Esophagus (tissue), 2 donors: ENCODE measurements at regions not wholly inside any gene's neighbourhood (a gene's known extent, or its start where the extent isn't known, plus 50 kb on each side); places are given as distances from the start of the nearest gene placed in this dataset.
A peak's percentile ranks its signal among the peaks of the same experiment; 100 is the strongest.

Source experiments
- H3K27ac ChIP-seq, 2 donors: one replicate each; pipeline ENCODE4 v1.5.1; 2013; ENCODE audit warnings: low read depth in 2 of 2, mild to moderate bottlenecking in 2 of 2, inconsistent platforms in 1 of 2, low read length in 1 of 2, moderate library complexity in 1 of 2
- H3K27me3 ChIP-seq, 2 donors: one replicate each; pipeline ENCODE4 v1.6.1; 2013; ENCODE audit warnings: low read length in 2 of 2, control low read depth in 1 of 2, mild to moderate bottlenecking in 1 of 2; ENCODE audit not compliant: insufficient read depth in 2 of 2, control insufficient read depth in 1 of 2
- H3K36me3 ChIP-seq, 2 donors: one replicate each; pipeline ENCODE4 v1.6.1; 2013; ENCODE audit warnings: low read length in 1 of 2; ENCODE audit not compliant: control insufficient read depth in 2 of 2, insufficient read depth in 2 of 2
- H3K4me1 ChIP-seq, 2 donors: one replicate each; pipeline ENCODE4 v1.6.1; 2013; ENCODE audit warnings: low read length in 1 of 2; ENCODE audit not compliant: control insufficient read depth in 2 of 2, insufficient read depth in 2 of 2
- H3K4me3 ChIP-seq, 2 donors: one replicate each; pipeline ENCODE4 v1.5.1; 2013; ENCODE audit warnings: low read length in 2 of 2, mild to moderate bottlenecking in 2 of 2, low read depth in 1 of 2, moderate library complexity in 1 of 2
- H3K9me3 ChIP-seq, 2 donors: one replicate each; pipeline ENCODE4 v1.6.1; 2013; ENCODE audit warnings: mild to moderate bottlenecking in 2 of 2, low read depth in 1 of 2, low read length in 1 of 2, moderate library complexity in 1 of 2; ENCODE audit not compliant: control insufficient read depth in 2 of 2, insufficient read depth in 1 of 2
- WGBS, 2 donors: extraction: QIAGEN DNeasy Blood & Tissue Kit; methylation state at CpG; one replicate each; pipeline ENCODE4 v1.1.7; 2013; 5-methylcytosine and 5-hydroxymethylcytosine counted together
- donor health status: healthy with polysubstance abuse.
- donor health status: Bipolar disorder and iron deficiency.

DNA sequence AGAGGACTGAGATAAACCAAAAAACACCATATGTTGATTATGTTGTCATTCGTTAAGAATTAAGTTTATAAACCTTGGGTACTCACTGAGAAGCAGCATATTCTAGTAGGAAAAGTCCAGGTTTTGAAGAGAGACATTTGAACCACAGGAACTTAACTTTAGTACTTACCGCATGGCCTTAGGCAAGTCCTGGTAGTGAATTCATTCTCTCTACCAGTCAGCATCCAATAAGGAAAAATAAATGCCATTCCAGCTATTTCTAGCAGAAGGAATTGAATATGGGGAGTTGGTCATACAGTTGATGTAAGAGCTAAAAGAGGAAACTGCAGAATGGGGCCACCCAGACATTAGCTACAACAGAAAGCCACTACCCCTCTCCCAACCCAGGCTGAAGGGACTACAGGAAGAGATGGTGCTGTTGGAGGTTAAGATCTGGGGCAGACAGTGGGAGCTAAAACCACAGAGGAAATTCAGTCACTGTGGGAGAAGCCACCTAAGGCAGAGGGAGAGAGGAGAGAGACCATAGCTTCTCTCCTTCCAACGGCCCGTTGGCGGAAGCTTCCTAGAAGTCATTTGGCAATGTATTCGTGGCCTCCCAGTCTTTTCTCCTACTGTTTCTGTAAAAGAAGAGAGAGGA, 133.8 kb upstream of the RARB start:
- no peak overlapping the region for H3K4me3 ChIP-seq
- H3K36me3 ChIP-seq = no peaks in the 10 kb centered on the region
- H3K4me1 ChIP-seq = no peaks in the 10 kb centered on the region
- H3K27me3 ChIP-seq = no peaks in the 10 kb centered on the region
- peak overlapping the region; percentile 50 to 78 for H3K27ac ChIP-seq
- 78 to 81% methylated on average over 6 of the region's 6 CpGs for WGBS, 2 donors
- no peaks in the 10 kb centered on the region for H3K9me3 ChIP-seq

DNA sequence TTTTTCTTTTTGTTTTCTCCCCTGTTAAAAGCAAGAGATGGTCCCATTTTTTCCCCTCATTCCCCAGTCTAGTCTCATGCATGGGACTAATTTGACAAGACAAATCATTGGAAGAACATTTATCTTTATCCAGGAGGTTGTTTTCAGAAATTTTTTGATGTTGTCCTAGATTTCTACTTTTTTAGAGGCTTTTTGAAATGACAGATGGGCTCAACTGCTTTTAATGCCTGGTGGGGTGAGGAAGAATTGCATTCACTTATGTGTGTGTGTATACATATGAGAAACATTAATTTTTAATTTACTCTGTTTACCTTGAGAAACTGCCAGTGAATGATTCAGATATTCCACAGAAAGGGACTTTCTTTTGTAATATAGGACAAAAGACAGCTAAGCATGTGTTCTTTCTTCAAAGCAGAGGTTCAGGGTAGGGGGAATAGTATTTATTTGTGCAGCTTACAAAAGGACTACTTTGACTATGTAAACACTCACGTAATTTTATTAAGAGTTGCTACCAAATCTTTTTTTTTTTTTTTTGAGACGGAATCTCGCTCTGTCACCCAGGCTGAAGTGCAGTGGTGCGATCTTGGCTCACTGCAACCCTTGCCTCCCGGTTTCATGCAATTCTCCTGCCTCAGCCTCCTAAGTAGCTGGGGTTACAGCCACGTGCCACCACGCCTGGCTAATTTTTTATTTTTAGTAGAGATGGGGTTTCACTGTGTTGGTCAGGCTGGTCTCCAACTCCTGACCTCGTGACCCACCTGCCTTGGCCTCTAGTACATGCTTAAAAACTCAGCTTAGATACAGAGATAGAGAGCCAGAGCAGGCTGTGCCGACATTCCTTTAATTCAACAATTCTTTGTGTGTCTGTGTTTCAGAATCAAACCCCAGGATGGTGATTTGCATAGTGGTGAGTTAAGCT, 130.1 kb upstream of the RARB start:
- Histone ChIP-seq H3K9me3 (no peaks in the 10 kb centered on the region), H3K36me3 (no peaks in the 10 kb centered on the region)
- WGBS, 2 donors = 72 to 79% methylated on average over 9 of the region's 9 CpGs

DNA sequence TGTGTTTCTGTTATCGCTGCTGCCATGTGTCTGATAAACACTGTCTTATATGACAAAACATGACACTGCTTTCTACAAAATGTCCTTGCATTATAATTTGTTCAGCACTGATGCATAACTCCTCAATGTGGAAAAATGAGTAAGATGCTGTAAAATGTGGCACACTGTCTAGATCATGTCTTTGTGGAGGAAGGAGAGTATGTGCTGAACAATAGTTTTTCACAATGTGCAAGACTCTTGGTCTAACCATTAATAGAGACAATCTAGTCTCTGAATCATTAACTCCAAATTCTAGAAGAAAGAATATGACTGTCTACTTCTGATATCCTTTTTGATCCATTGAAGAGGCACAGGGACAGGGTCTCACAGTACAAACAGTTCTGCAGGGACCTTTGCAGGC, 127.9 kb upstream of the RARB start:
- 92 to 96% methylated on average over 1 of the region's 1 CpG for WGBS, 2 donors
- H3K27ac ChIP-seq = no peak overlapping the region

More for the DNA sequence above, 130.1 kb upstream of the RARB start:
- Histone ChIP-seq H3K27me3 (no peaks in the 10 kb centered on the region), H3K4me1 (no peaks in the 10 kb centered on the region), H3K4me3 (no peak overlapping the region), H3K27ac (no peak overlapping the region)

DNA sequence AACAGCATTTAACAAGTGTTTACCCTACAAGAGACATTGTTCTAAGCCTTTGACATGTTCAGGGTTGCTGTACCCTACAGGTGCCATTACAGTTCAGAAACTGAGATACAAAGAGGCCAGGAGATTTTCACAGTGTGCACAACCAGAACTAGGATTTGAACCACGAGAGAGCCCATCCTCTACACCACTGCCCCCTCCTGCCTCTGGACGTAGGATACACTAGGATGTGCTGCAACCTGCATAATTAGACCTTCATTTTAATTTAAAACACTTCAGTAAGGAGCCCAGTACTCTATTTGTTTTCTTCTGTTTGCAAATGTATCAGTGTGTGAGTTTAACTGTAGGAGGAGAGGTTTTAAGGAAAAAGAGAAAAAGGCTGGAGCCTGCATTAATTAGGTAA, 123.1 kb upstream of the RARB start:
- no peak overlapping the region for H3K4me3 ChIP-seq
- 72 to 80% methylated on average over 2 of the region's 2 CpGs for WGBS, 2 donors
- no peaks in the 10 kb centered on the region for H3K4me1 ChIP-seq
- no peaks in the 10 kb centered on the region for H3K9me3 ChIP-seq
- no peaks in the 10 kb centered on the region for H3K36me3 ChIP-seq
- H3K27ac ChIP-seq = no peak overlapping the region
- no peaks in the 10 kb centered on the region for H3K27me3 ChIP-seq

More for the DNA sequence above, 127.9 kb upstream of the RARB start:
- Histone ChIP-seq H3K36me3 (no peaks in the 10 kb centered on the region), H3K4me1 (no peaks in the 10 kb centered on the region), H3K9me3 (no peaks in the 10 kb centered on the region), H3K4me3 (no peak overlapping the region), H3K27me3 (no peaks in the 10 kb centered on the region)

DNA sequence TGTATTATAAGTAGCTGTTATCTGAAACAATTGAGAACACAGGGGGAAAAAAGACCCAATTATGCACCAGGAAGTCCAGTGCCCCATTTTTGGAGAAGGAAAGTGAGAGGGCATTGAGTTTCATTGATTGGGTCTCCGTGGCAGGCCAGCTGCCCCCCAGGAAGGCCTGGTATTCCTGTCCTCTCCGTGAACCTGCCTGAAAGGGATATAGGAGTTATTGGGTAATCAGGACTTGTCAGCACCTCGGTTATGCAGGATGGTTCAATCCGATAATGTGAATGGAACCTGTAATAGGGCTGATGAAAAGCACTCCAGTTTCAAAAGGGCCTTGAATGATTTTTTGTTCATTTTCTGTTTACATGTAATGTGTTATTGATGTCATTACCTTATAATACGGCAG, 122.0 kb upstream of the RARB start:
- Histone ChIP-seq H3K4me1 (no peaks in the 10 kb centered on the region), H3K27me3 (no peaks in the 10 kb centered on the region), H3K27ac (no peak overlapping the region), H3K36me3 (no peaks in the 10 kb centered on the region), H3K4me3 (no peak overlapping the region), H3K9me3 (no peaks in the 10 kb centered on the region)
- WGBS, 2 donors = 68 to 83% methylated on average over 5 of the region's 5 CpGs

DNA sequence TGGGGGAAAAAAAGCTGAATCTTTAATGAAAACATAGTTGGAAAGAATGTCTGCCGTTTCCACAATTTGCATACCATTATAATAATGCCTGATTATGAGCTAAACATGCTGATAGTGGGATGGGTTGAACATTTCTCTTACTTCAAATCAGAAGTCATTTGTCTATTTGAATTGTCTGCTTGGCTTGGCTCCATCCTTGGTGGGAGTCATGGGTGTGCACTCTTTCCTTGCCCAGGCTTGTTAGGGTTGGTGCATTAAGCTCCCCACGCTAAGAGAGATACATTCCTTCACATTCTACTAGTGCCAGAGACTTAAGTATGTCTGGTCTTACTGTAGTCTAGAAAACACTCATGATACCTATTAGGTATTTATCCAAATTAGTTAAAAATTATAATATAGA, 121.4 kb upstream of the RARB start:
- no peak overlapping the region for H3K4me3 ChIP-seq
- no peaks in the 10 kb centered on the region for H3K9me3 ChIP-seq
- 43 to 60% methylated on average over 2 of the region's 2 CpGs for WGBS, 2 donors
- H3K27me3 ChIP-seq = no peaks in the 10 kb centered on the region
- no peaks in the 10 kb centered on the region for H3K4me1 ChIP-seq
- no peaks in the 10 kb centered on the region for H3K36me3 ChIP-seq
- no peak overlapping the region for H3K27ac ChIP-seq

DNA sequence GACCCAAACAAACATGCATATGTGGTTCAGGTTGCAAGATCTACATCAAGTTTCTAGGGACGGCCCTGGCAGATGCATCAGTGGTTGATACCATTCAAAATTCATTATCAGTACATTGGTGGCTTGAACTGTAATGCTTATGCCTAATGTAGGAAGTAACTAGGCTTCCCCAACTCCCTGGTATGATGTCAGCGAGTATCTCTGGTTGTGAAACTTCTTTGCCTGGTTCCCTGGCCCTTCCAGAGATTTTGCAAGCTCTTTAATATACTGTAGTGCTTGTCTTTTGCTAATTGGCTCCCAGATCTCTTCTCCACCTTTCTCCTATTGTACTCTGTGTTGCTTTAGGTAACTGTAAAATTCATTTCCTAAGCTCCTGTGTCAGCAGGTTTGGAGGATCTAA, 114.8 kb upstream of the RARB start:
- H3K9me3 ChIP-seq = no peaks in the 10 kb centered on the region
- H3K4me1 ChIP-seq = no peaks in the 10 kb centered on the region
- 72 to 89% methylated on average over 2 of the region's 2 CpGs for WGBS, 2 donors
- no peaks in the 10 kb centered on the region for H3K36me3 ChIP-seq
- H3K27me3 ChIP-seq = no peaks in the 10 kb centered on the region
- H3K27ac ChIP-seq = no peak overlapping the region
- no peak overlapping the region for H3K4me3 ChIP-seq

DNA sequence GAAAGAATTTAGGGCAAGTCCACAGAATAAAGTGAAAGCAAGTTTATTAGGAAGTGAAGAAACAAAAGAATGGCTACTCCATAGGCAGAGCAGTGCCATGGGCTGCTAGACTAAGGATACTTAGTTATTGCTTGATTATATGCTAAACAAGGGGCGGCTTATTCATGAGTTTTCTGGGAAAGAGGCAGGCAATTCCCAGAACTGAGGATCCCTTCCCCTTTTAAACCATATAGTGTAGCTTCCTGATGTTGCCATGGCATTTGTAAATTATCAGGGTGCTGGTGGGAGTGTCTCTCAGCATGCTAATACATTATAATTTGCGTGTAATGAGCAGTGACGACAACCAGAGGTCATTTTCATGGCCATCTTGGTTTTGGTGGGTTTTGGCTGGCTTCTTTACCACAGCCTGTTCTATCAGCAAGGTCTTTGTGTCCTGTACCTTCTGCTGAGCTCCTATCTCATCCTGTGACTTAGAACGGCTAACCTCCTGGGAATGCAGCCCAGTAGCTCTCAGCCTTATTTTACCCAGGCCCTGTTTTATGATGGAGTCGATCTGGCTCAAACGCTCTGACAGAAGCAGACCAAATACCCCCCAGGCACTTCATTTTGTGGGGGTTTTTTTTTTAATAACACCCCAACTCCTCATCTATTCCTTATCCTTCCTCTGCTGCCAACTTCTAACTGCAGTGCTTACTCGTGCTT, 103.0 kb upstream of the RARB start:
- no peak overlapping the region for H3K4me3 ChIP-seq
- no peaks in the 10 kb centered on the region for H3K27me3 ChIP-seq
- no peak overlapping the region for H3K27ac ChIP-seq
- no peaks in the 10 kb centered on the region for H3K36me3 ChIP-seq
- 86 to 90% methylated on average over 7 of the region's 7 CpGs for WGBS, 2 donors
- no peaks in the 10 kb centered on the region for H3K9me3 ChIP-seq
- no peaks in the 10 kb centered on the region for H3K4me1 ChIP-seq

DNA sequence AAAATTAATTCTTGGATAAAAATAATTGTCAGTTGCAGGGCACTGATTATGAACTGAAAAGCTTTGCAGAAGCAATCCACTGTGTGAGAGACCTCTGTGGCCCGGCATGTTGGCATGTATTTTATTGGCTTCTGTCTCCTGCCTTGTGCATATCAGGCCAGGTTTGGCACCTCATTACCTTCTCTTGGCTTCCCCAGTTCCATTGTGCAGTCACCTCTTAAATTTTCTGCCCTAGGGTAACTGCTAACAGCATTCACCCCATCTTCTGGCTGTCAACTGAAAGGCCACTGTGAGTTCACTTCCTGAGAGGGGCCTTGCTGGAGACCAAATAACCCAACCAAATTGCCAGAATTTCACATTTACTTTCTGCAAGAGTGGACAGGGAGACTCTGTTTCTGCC, 92.7 kb upstream of the RARB start:
- no peaks in the 10 kb centered on the region for H3K4me1 ChIP-seq
- no peaks in the 10 kb centered on the region for H3K27me3 ChIP-seq
- 65 to 69% methylated on average over 1 of the region's 1 CpG for WGBS, 2 donors
- H3K36me3 ChIP-seq = no peaks in the 10 kb centered on the region
- no peak overlapping the region for H3K4me3 ChIP-seq
- H3K9me3 ChIP-seq = no peaks in the 10 kb centered on the region
- H3K27ac ChIP-seq = no peak overlapping the region
